Stomach smooth muscle (tissue), 2 donors: ENCODE measurements at regions not wholly inside any gene's neighbourhood (a gene's known extent, or its start where the extent isn't known, plus 50 kb on each side); places are given as distances from the start of the nearest gene placed in this dataset.

Experiments
- H3K27ac ChIP-seq: one replicate; pipeline ENCODE4 v1.7.0; 2013; ENCODE audit warnings: mild to moderate bottlenecking, low read length, inconsistent platforms
- H3K27me3 ChIP-seq, 2 donors: one replicate each; pipeline ENCODE4 v1.7.0; 2013; ENCODE audit warnings: low read length in 2 of 2; ENCODE audit not compliant: insufficient read depth in 2 of 2, control insufficient read depth in 1 of 2
- H3K36me3 ChIP-seq, 2 donors: one replicate each; pipeline ENCODE4 v1.7.0; 2013; ENCODE audit warnings: low read length in 2 of 2; ENCODE audit not compliant: control insufficient read depth in 2 of 2, insufficient read depth in 2 of 2
- H3K4me1 ChIP-seq: one replicate; pipeline ENCODE4 v1.7.0; 2013; ENCODE audit warnings: low read length; ENCODE audit not compliant: control insufficient read depth, insufficient read depth
- H3K4me3 ChIP-seq, 2 donors: one replicate each; pipeline ENCODE4 v1.7.0; 2013; ENCODE audit warnings: low read length in 2 of 2
- H3K9ac ChIP-seq, 2 donors: one replicate each; pipeline ENCODE4 v1.7.0; 2013; ENCODE audit warnings: low read length in 2 of 2, mild to moderate bottlenecking in 1 of 2
- H3K9me3 ChIP-seq, 2 donors: one replicate each; pipeline ENCODE4 v1.7.0; 2013; ENCODE audit warnings: low read length in 2 of 2; ENCODE audit not compliant: control insufficient read depth in 2 of 2
- donor health status: healthy.
- donor health status: Pancreatic carcinoma.

DNA sequence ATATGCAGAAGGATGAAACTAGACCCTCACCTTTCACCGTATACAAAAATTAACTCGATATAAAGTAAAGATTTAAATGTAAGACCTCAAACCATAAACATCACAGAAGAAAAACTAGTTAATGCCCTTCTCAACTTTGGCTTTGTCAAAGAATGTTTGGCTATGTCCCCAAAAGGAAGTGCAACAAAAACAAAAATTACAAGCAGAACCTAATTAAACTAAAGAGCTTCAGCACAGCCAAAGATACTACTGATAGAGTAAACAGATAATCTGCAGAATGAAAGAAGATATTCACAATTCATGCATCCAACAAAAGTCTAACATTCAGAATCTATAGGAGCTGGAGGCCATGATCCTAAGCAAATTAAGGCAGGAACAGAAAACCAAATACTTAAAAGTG lies 824.6 kb upstream of the NEGR1 start:
- H3K4me3 ChIP-seq, result no peak overlapping the region
- no peaks in the 10 kb centered on the region for H3K27me3 ChIP-seq
- H3K36me3 ChIP-seq, result no peaks in the 10 kb centered on the region
- peaks cover 0 to 13% of the 10 kb centered on the region in 2 donors for H3K9me3 ChIP-seq
- H3K9ac ChIP-seq, result no peak overlapping the region
- no peak overlapping the region for H3K27ac ChIP-seq
- no peaks in the 10 kb centered on the region for H3K4me1 ChIP-seq

GRCh38 chr1:73105755-73106154 lies 823.4 kb upstream of the NEGR1 start:
- no peaks in the 10 kb centered on the region for H3K36me3 ChIP-seq
- H3K4me1 ChIP-seq, result no peaks in the 10 kb centered on the region
- no peak overlapping the region for H3K9ac ChIP-seq
- no peaks in the 10 kb centered on the region for H3K27me3 ChIP-seq
- no peak overlapping the region for H3K4me3 ChIP-seq
- H3K27ac ChIP-seq, result no peak overlapping the region
- peaks cover 0 to 13% of the 10 kb centered on the region in 2 donors for H3K9me3 ChIP-seq

DNA sequence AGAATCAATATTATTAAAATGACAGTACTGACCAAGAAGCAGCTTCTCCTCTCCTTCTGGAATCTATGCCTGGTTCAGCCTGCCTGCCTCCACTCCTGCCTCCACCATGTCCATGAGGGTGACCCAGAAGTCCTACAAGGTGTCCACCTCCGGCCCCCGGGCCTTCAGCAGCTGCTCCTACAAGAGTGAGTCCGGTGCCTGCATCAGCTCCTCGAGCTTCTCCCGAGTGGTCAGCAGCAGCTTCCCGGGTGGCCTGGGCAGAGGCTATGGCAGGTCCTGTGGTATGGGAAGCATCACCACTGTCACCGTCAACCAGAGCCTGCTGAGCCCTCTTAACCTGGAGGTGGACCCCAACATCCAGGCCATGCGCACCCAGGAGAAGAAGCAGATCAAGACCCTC lies 822.4 kb upstream of the NEGR1 start:
- H3K9me3 ChIP-seq, result peaks cover 0 to 13% of the 10 kb centered on the region in 2 donors
- H3K4me1 ChIP-seq, result no peaks in the 10 kb centered on the region
- H3K9ac ChIP-seq, result no peak overlapping the region
- no peak overlapping the region for H3K27ac ChIP-seq
- H3K27me3 ChIP-seq, result no peaks in the 10 kb centered on the region
- no peak overlapping the region for H3K4me3 ChIP-seq
- H3K36me3 ChIP-seq, result no peaks in the 10 kb centered on the region

GRCh38 chr1:73100216-73100615 lies 817.9 kb upstream of the NEGR1 start:
- H3K27ac ChIP-seq, result no peak overlapping the region
- H3K4me1 ChIP-seq, result no peaks in the 10 kb centered on the region
- H3K36me3 ChIP-seq, result no peaks in the 10 kb centered on the region
- H3K27me3 ChIP-seq, result no peaks in the 10 kb centered on the region
- no peak overlapping the region for H3K9ac ChIP-seq
- no peak overlapping the region for H3K4me3 ChIP-seq
- peaks cover 0 to 3% of the 10 kb centered on the region in 2 donors for H3K9me3 ChIP-seq

DNA sequence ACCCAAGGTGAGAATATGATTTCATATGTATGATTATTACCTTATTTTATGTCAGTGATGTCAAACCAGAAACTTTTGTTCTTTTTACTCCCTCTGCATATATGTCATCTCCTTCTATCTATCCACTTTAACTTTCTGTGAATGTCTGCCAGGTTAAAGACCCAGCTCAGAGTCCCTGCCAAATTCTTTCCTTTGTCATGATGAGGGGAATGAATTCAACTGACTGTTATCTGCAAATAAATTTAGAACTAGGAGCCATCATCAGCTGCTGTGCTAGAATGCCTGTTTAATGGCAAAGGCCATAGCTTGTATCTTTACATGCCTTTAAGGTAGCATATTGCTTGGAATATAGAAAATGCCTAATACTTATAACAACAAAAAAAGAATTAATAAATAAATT lies 815.6 kb upstream of the NEGR1 start:
- Histone ChIP-seq H3K4me1 (no peaks in the 10 kb centered on the region), H3K27ac (no peak overlapping the region), H3K9me3 (no peaks in the 10 kb centered on the region), H3K4me3 (no peak overlapping the region), H3K27me3 (no peaks in the 10 kb centered on the region), H3K36me3 (no peaks in the 10 kb centered on the region), H3K9ac (no peak overlapping the region)

- H3K4me3 ChIP-seq, result no peak overlapping the region
- H3K9ac ChIP-seq, result no peak overlapping the region
These were observed 814.5 kb upstream of the NEGR1 start for GRCh38 chr1:73096841-73097240.

GRCh38 chr1:73092383-73092782 lies 810.0 kb upstream of the NEGR1 start:
- no peaks in the 10 kb centered on the region for H3K36me3 ChIP-seq
- H3K27me3 ChIP-seq, result no peaks in the 10 kb centered on the region
- H3K4me3 ChIP-seq, result no peak overlapping the region
- no peaks in the 10 kb centered on the region for H3K4me1 ChIP-seq
- no peak overlapping the region for H3K27ac ChIP-seq
- H3K9ac ChIP-seq, result no peak overlapping the region
- H3K9me3 ChIP-seq, result no peaks in the 10 kb centered on the region

More at GRCh38 chr1:73096841-73097240, 814.5 kb upstream of the NEGR1 start:
- H3K9me3 ChIP-seq, result no peaks in the 10 kb centered on the region
- H3K36me3 ChIP-seq, result no peaks in the 10 kb centered on the region
- no peak overlapping the region for H3K27ac ChIP-seq
- H3K27me3 ChIP-seq, result no peaks in the 10 kb centered on the region
- no peaks in the 10 kb centered on the region for H3K4me1 ChIP-seq

DNA sequence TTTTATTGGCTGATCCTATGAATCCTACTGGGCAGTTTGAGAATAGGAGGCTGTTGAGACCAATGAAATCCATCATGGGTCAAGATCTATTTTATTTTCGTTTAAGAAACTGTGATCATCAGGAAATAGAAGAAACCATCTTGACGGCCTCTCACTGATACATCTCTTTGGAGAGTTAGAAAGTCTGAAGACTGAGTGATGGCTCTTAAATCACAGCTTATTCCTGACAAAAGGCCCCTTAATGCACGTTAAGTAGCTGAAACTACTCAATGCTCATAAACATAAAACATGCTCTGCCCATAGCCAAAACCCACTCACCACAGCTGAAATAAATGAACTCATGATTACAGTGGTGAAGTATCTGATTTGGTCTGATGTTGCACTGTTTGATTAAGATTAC lies 784.5 kb upstream of the NEGR1 start:
- Histone ChIP-seq H3K4me1 (no peaks in the 10 kb centered on the region), H3K27me3 (no peaks in the 10 kb centered on the region), H3K27ac (no peak overlapping the region), H3K9me3 (no peaks in the 10 kb centered on the region), H3K4me3 (no peak overlapping the region), H3K9ac (no peak overlapping the region), H3K36me3 (no peaks in the 10 kb centered on the region)

DNA sequence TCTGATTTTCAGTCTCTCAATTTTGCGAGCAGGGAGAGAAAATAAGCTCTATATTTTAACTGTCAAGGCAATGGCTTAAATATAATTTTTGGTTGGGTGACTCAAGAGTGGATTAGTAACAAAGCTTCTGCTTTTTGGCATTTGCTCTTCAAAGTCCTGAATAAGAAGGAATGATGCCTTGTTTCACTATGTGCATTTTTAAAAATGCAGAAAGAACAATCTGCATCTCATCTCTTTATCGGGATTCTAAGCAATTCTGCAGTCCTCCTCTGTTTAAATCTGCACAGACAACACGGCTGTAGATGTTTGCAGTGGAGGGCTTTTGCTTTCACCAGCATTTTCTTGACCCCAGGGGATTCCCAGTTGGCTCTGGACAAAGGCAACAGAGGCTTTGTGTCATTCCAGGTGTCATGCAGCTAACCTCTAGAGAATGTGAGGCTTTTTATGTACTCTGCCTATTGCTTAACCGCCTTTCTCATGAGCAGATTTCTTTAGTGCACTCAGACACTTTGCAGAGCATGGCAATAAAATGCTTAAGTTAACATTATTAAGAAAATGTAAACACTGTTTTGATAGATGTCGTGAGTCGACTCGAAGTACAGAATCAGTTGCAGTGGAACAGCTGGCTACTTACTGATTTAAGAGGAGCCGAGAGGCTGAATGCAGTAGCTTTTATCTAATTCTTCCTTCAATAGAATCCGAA lies 783.2 kb upstream of the NEGR1 start:
- H3K4me3 ChIP-seq, result peak overlapping the region in 1 of 2 donors; percentile 5
- H3K36me3 ChIP-seq, result no peaks in the 10 kb centered on the region
- no peaks in the 10 kb centered on the region for H3K27me3 ChIP-seq
- H3K4me1 ChIP-seq, result no peaks in the 10 kb centered on the region
- H3K9me3 ChIP-seq, result no peaks in the 10 kb centered on the region
- no peak overlapping the region for H3K9ac ChIP-seq
- no peak overlapping the region for H3K27ac ChIP-seq

DNA sequence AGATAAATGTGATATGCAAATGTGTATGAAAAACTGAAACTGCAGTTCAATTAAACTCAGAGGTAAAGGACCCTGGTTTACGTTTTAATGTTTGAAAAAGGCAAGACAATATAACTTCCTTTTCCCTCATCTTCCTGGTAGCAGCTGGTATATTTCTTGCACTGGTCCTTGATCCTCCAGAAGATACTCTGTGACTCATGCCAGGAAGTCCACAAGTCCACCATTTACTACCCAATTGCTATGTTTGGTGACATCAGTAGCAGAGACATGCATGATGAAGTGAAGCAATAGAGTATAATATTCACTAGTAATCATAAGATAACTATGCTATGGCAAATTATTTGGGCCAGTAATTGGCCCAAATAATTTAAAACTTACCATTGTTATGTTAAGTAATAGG lies 774.5 kb upstream of the NEGR1 start:
- no peak overlapping the region for H3K4me3 ChIP-seq
- H3K27ac ChIP-seq, result no peak overlapping the region
- no peak overlapping the region for H3K9ac ChIP-seq
- H3K9me3 ChIP-seq, result no peaks in the 10 kb centered on the region
- H3K27me3 ChIP-seq, result no peaks in the 10 kb centered on the region
- no peaks in the 10 kb centered on the region for H3K36me3 ChIP-seq
- H3K4me1 ChIP-seq, result no peaks in the 10 kb centered on the region

- no peaks in the 10 kb centered on the region for H3K4me1 ChIP-seq
- H3K27ac ChIP-seq, result no peak overlapping the region
- H3K9me3 ChIP-seq, result no peaks in the 10 kb centered on the region
- no peak overlapping the region for H3K4me3 ChIP-seq
- no peak overlapping the region for H3K9ac ChIP-seq
- H3K27me3 ChIP-seq, result no peaks in the 10 kb centered on the region
- H3K36me3 ChIP-seq, result no peaks in the 10 kb centered on the region
These were observed 762.1 kb upstream of the NEGR1 start for GRCh38 chr1:73044241-73045036.
